ENCODE measurements at regions not wholly inside any gene's neighbourhood (a gene's known extent, or its start where the extent isn't known, plus 50 kb on each side); places are given as distances from the start of the nearest gene placed in this dataset.
"Not testable (repeated sequence)": the region's sequence is repeated elsewhere in the genome, so short reads cannot be mapped to it uniquely, and the experiment has no call there.

DNA sequence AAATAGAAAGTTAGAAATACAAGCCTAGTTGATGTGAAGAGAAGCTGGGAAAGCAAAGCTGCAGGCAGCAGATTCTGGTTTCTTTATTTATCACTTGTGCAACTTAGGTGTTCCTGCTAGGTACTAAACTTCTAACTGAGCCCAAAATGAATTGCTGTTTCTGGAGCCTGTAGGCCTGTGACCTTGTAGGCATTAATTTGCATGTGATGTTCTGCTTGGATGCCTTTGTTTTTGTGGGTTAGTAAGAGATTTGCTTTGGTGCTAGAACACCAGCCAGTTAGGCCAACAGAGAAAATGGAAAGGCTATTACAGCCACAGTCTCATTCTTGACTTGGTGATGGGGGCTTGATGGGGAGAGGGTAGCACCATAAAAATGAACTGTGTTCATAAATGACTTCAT, 370.7 kb downstream of the PPP1R3A start:
- Histone ChIP-seq H3K27me3 (no peaks in the 10 kb centered on the region), H3K27ac (no peak overlapping the region), H3K4me3 (no peak overlapping the region), H3K36me3 (no peaks in the 10 kb centered on the region), H3K9me3 (no peaks in the 10 kb centered on the region), H3K4me1 (no peaks in the 10 kb centered on the region)
- intact Hi-C loops (cut with DNase I; ENCODE audit: low total_unique reads): no loop called here
- TF ChIP-seq POLR2A (IDR thresholded peaks at IDR 0.05) (no peak), EP300 (IDR thresholded peaks at IDR 0.05) (no peak), POLR2AphosphoS5 (IDR thresholded peaks at IDR 0.05) (no peak)
- TF ChIP-seq, protein P1, sequence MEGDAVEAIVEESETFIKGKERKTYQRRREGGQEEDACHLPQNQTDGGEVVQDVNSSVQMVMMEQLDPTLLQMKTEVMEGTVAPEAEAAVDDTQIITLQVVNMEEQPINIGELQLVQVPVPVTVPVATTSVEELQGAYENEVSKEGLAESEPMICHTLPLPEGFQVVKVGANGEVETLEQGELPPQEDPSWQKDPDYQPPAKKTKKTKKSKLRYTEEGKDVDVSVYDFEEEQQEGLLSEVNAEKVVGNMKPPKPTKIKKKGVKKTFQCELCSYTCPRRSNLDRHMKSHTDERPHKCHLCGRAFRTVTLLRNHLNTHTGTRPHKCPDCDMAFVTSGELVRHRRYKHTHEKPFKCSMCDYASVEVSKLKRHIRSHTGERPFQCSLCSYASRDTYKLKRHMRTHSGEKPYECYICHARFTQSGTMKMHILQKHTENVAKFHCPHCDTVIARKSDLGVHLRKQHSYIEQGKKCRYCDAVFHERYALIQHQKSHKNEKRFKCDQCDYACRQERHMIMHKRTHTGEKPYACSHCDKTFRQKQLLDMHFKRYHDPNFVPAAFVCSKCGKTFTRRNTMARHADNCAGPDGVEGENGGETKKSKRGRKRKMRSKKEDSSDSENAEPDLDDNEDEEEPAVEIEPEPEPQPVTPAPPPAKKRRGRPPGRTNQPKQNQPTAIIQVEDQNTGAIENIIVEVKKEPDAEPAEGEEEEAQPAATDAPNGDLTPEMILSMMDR (IDR thresholded peaks at IDR 0.05): no peak
- no peak for DNase-seq

DNA sequence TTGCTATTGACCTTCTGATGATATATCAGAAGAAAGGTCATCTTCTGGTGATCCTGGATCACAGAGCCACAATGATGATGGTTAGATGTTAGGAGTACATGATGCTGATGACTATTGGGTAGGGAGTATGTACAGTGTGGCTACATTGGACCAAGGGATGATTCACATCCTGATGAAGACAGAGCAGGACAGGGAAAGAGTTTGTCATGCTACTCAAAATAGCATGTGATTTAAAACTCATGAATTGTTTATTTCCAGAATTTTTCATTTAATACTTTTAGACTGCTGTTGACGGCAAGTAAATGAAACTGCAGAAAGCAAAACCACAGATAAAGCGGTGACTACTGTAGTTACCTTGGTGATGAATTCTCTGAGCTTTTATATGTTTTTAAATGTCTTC, 397.3 kb downstream of the PPP1R3A start:
- H3K4me1 ChIP-seq: no peaks in the 10 kb centered on the region
- 84 to 96% (median 90%) methylated on average over 2 of the region's 2 CpGs for WGBS, 5 donors
- no peaks in the 10 kb centered on the region for H3K27me3 ChIP-seq
- H3K4me3 ChIP-seq: no peak overlapping the region
- peaks cover 0 to 3% (median 0%) of the 10 kb centered on the region in 4 donors for H3K9me3 ChIP-seq
- intact Hi-C loops (cut with DNase I; ENCODE audit: low total_unique reads): no loop called here
- TF ChIP-seq, protein P1 (IDR thresholded peaks at IDR 0.05): no peak
- DNase-seq: no peak
- no peak overlapping the region for H3K27ac ChIP-seq
- H3K36me3 ChIP-seq: no peaks in the 10 kb centered on the region

DNA sequence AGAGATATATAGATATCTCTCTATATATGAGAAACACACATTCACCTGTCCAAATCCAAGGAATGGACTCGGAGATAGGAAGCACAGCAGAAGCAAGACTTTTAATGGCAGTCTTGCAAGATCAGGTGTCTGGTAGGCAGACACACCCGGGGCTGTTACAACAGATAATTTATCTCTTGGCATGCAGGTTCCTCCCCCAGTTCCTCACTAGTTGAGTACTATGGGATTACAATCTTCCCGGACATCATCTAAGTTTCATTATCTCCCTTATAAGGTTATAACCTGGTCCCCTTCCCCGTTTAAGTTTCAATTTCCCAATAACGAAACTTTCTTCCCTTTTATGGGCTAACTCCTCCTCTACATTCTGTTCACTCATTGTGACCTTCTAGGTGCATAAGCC, 399.3 kb downstream of the PPP1R3A start:
- H3K9me3 ChIP-seq: peaks cover 0 to 9% (median 0%) of the 10 kb centered on the region in 4 donors
- no peak overlapping the region for H3K4me3 ChIP-seq
- no peaks in the 10 kb centered on the region for H3K27me3 ChIP-seq
- no peaks in the 10 kb centered on the region for H3K36me3 ChIP-seq
- TF ChIP-seq POLR2AphosphoS5 (IDR thresholded peaks at IDR 0.05): no peak
- no peak for TF ChIP-seq EP300 (IDR thresholded peaks at IDR 0.05)
- TF ChIP-seq, protein P1 (IDR thresholded peaks at IDR 0.05): no peak
- no peak for TF ChIP-seq POLR2A (IDR thresholded peaks at IDR 0.05)
- no peak for DNase-seq
- H3K27ac ChIP-seq: no peak overlapping the region
- no peaks in the 10 kb centered on the region for H3K4me1 ChIP-seq
- intact Hi-C loops (cut with DNase I; ENCODE audit: low total_unique reads): no loop called here
- WGBS, 5 donors: 64 to 73% (median 73%) methylated on average over 5 of the region's 5 CpGs

DNA sequence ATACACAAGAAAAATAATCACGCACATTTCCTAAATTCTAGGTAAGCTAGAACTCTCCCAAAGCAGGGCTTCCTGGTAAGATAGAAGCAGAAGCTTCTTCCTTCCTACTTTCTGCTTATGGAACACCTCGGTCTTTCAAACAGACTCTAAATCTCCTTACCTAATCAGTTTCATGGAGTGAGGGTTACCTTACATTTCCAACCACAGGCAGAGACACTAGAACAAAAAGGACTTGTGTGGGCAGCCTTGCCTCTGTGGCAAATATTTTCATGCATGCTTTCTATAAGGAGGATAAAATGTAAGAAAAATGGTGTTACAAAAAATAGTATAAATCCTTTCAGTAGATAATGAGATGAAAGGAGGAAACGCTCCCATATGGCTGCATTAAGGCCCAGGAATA, 386.3 kb upstream of the SMIM30 start:
- 67 to 74% (median 73%) methylated on average over 3 of the region's 3 CpGs for WGBS, 5 donors
- no peaks in the 10 kb centered on the region for H3K36me3 ChIP-seq
- TF ChIP-seq POLR2AphosphoS5 (IDR thresholded peaks at IDR 0.05) (no peak), EP300 (IDR thresholded peaks at IDR 0.05) (no peak), POLR2A (IDR thresholded peaks at IDR 0.05) (no peak)
- TF ChIP-seq, protein P1 (IDR thresholded peaks at IDR 0.05): no peak
- H3K4me3 ChIP-seq: no peak overlapping the region
- no peaks in the 10 kb centered on the region for H3K27me3 ChIP-seq
- intact Hi-C loops (cut with DNase I; ENCODE audit: low total_unique reads): no loop called here
- DNase-seq: no peak
- H3K4me1 ChIP-seq: no peaks in the 10 kb centered on the region
- no peaks in the 10 kb centered on the region for H3K9me3 ChIP-seq
- no peak overlapping the region for H3K27ac ChIP-seq

DNA sequence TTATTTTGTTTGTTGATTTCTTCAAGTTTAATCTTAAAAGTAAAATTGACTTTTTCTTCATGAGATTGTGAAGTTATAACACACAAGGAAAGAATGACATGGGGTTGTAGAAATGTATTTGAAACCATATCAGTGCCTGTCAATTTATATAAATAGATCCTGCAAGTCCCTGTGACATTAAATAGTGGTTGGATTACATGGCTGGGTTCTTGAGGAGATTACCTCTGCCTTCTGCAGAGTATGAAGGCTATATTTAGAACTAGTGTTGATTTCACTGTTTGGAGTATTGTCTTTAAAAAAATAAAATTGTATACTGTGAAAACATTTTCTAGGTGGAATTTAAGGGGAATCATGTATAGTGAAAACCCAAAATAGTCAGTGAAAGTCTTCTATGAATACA, 385.8 kb upstream of the SMIM30 start:
- no peak for DNase-seq
- H3K4me3 ChIP-seq: no peak overlapping the region

DNA sequence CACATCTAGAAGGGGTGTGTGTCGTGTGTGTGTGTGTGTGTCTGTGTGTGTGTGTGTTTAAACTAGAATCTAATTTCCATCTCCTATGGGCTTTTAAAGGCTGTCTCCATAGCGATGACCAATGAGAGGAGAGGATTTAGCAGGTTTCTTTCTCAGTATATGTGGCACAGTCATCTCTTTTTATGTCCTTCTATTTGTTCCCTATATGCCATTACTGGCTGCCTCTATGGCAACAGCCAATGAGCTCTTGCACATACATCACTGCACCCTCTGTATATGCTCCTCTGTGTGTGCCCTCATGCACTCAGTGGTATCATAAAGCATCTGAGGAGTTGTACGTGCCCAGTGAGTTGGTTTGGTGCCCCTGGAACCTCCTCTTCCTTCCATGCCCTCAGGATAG, 378.2 kb upstream of the SMIM30 start:
- H3K4me3 ChIP-seq; H3K9me3 ChIP-seq; DNase-seq; H3K4me1 ChIP-seq; H3K36me3 ChIP-seq; H3K27ac ChIP-seq; H3K27me3 ChIP-seq; intact Hi-C loops (cut with DNase I; ENCODE audit: low total_unique reads): not testable (repeated sequence)
- 32 to 82% (median 65%) methylated on average over 1 to 3 of the region's 3 CpGs for WGBS, 5 donors

More for the DNA sequence above, 385.8 kb upstream of the SMIM30 start:
- intact Hi-C loops (cut with DNase I; ENCODE audit: low total_unique reads): no loop called here
- H3K4me1 ChIP-seq: no peaks in the 10 kb centered on the region
- H3K9me3 ChIP-seq: no peaks in the 10 kb centered on the region
- H3K27me3 ChIP-seq: no peaks in the 10 kb centered on the region
- no peak for TF ChIP-seq POLR2AphosphoS5 (IDR thresholded peaks at IDR 0.05)
- no peak for TF ChIP-seq EP300 (IDR thresholded peaks at IDR 0.05)
- TF ChIP-seq POLR2A (IDR thresholded peaks at IDR 0.05): no peak
- TF ChIP-seq, protein P1 (IDR thresholded peaks at IDR 0.05): no peak
- no peaks in the 10 kb centered on the region for H3K36me3 ChIP-seq
- no peak overlapping the region for H3K27ac ChIP-seq
